HepG2 (cell line): ENCODE measurements at regions not wholly inside any gene's neighbourhood (a gene's known extent, or its start where the extent isn't known, plus 50 kb on each side); places are given as distances from the start of the nearest gene placed in this dataset.

Experiments used
- ATAC-seq: fragments of 200-7000 bp; cut with Tn5 transposase; 3 replicates; pipeline ENCODE4 v1.9.1; 2020; ENCODE audit warnings: mild to moderate bottlenecking, moderate library complexity
- BruUV-seq: library from RNA; stranded (reverse); fragments of 400-500 nt; replicated peaks from 2 replicates; lab custom pipeline; 2021; lab: Mats Ljungman, UMichigan
- CTCF ChIA-PET: fragments of 300-600 bp; formaldehyde crosslinking; extraction: SDS; loops from one replicate; lab custom pipeline; 2021; ENCODE audit warnings: low total read pairs, inconsistent platforms, low intra/inter-chr PET ratio; lab: Yijun Ruan, JAX
- POLR2A ChIA-PET: fragments of 350-600 bp; sonication (Branson Sonifier 250); formaldehyde crosslinking; loops from one replicate; lab custom pipeline; 2020; ENCODE audit warnings: antibody characterized with exemption, inconsistent platforms; lab: Yijun Ruan, JAX
- DNase-seq: peaks from one replicate; pipeline ENCODE4 v3.0.0-alpha.2; 2015; ENCODE audit warnings: low spot score
- FAIRE-seq: peaks from 3 replicates; lab custom pipeline; 2011; peaks lifted over from hg19 to GRCh38; lab: Jason Lieb, UNC
- H2AFZ ChIP-seq: one replicate; pipeline ENCODE4 v1.6.1; 2011; ENCODE audit warnings: low read length, inconsistent platforms
- H3K27ac ChIP-seq: fragments of 300-600 bp; 3 replicates; pipeline ENCODE4 v1.8.0; 2011; ENCODE audit warnings: mixed run types, mild to moderate bottlenecking, mixed read lengths, low read length, inconsistent platforms; ENCODE audit not compliant: insufficient read depth; ENCODE audit errors: extremely low read length
- H3K27me3 ChIP-seq, 2 experiments: fragments of 200-600 bp in 1 of 2; 2 replicates in 1 of 2; 3 replicates in 1 of 2; pipeline versions ENCODE4 v1.6.0 to v1.8.0; 2011; ENCODE audit warnings: low read length in 2 of 2, mild to moderate bottlenecking in 2 of 2, moderate library complexity in 2 of 2, inconsistent platforms in 1 of 2; ENCODE audit not compliant: insufficient read depth in 2 of 2, control insufficient read depth in 1 of 2
- H3K36me3 ChIP-seq, 2 experiments: fragments of 200-600 bp in 1 of 2; replicated peaks in 1 of 2; 2 replicates in 1 of 2; 3 replicates in 1 of 2; pipeline versions ENCODE4 v1.5.1 to v1.8.0; 2011; ENCODE audit warnings: low read length in 2 of 2, inconsistent platforms in 1 of 2; ENCODE audit not compliant: insufficient read depth in 2 of 2, control insufficient read depth in 1 of 2
- H3K4me1 ChIP-seq: 2 replicates; pipeline ENCODE4 v1.5.1; 2012; ENCODE audit warnings: low read length, inconsistent platforms; ENCODE audit not compliant: insufficient read depth
- H3K4me2 ChIP-seq: 2 replicates; pipeline ENCODE4 v1.6.0; 2011; ENCODE audit warnings: low read depth, low read length, inconsistent platforms
- H3K4me3 ChIP-seq, 3 experiments: fragments of 200-600 bp in 1 of 3; sonication (generic), shearing (Covaris generic) in 1 of 3; replicated peaks in 1 of 3; 2 replicates each; pipeline ENCODE4 v1.5.1; 2011 to 2016; ENCODE audit warnings: low read length in 3 of 3, inconsistent platforms in 2 of 3, low read depth in 2 of 3, mild to moderate bottlenecking in 2 of 3, control low read depth in 1 of 3, mixed read lengths in 1 of 3; ENCODE audit not compliant: insufficient read depth in 1 of 3
- H3K79me2 ChIP-seq: one replicate; pipeline ENCODE4 v1.6.1; 2011; ENCODE audit warnings: low read length, inconsistent platforms; ENCODE audit not compliant: insufficient read depth
- H3K9ac ChIP-seq: 2 replicates; pipeline ENCODE4 v1.6.0; 2011; ENCODE audit warnings: mild to moderate bottlenecking, low read depth, low read length, inconsistent platforms; ENCODE audit not compliant: insufficient read depth
- H3K9me3 ChIP-seq: 2 replicates; pipeline ENCODE4 v1.5.1; 2012; ENCODE audit warnings: mild to moderate bottlenecking, low read length
- H4K20me1 ChIP-seq: 2 replicates; pipeline ENCODE4 v1.6.0; 2011; ENCODE audit warnings: inconsistent platforms, mild to moderate bottlenecking, low read length, moderate library complexity; ENCODE audit not compliant: insufficient read depth
- CEBPB ChIP-seq: IDR thresholded peaks from 2 replicates; pipeline ENCODE4 v1.6.1; 2011; ENCODE audit warnings: low read depth, low read length, improper control_type of control experiment, borderline replicate concordance
- GABPA ChIP-seq, 2 experiments: IDR thresholded peaks; 2 replicates each; pipeline ENCODE4 v1.6.1; 2011 to 2016; ENCODE audit warnings: low read depth in 2 of 2, low read length in 1 of 2, missing biosample characterization in 1 of 2, missing genetic modification characterization in 1 of 2
- NFYB ChIP-seq: sonication (generic); formaldehyde crosslinking; IDR thresholded peaks from 2 replicates; pipeline ENCODE4 v1.4.0; 2020; ENCODE audit warnings: missing genetic modification reagents
- NPAS2 ChIP-seq: sonication (generic); formaldehyde crosslinking; IDR thresholded peaks from 2 replicates; pipeline ENCODE4 v1.8.0; 2022; ENCODE audit warnings: mild to moderate bottlenecking, missing genetic modification reagents, borderline replicate concordance
- RARA ChIP-seq: IDR thresholded peaks from 2 replicates; pipeline ENCODE4 v1.6.1; 2016; ENCODE audit warnings: missing genetic modification reagents, missing compliant biosample characterization
- SKI ChIP-seq: fragments of 450-650 bp; IDR thresholded peaks from one replicate; pipeline ENCODE4 v1.6.1; 2018; ENCODE audit warnings: mild to moderate bottlenecking; ENCODE audit not compliant: partially characterized antibody
- ZNF282 ChIP-seq: fragments of 450-650 bp; IDR thresholded peaks from 2 replicates; pipeline ENCODE4 v1.6.1; 2018; ENCODE audit not compliant: partially characterized antibody
- ZNF501 ChIP-seq: sonication (generic); formaldehyde crosslinking; IDR thresholded peaks from 2 replicates; pipeline ENCODE4 v1.5.1; 2020; ENCODE audit warnings: mild to moderate bottlenecking, moderate library complexity, missing genetic modification reagents
- ZNF703 ChIP-seq: sonication (generic); formaldehyde crosslinking; IDR thresholded peaks from 2 replicates; pipeline ENCODE4 v1.5.1; 2020; ENCODE audit warnings: missing genetic modification reagents, mild to moderate bottlenecking, moderate library complexity, borderline replicate concordance
- ZNF761 ChIP-seq: sonication (generic); formaldehyde crosslinking; conservative IDR thresholded peaks from 2 replicates; pipeline ENCODE4 v1.4.0; 2020; ENCODE audit warnings: mild to moderate bottlenecking, missing genetic modification reagents
- WGBS: methylation state at CpG from one replicate; pipeline ENCODE4 v1.1.6; 2017; ENCODE audit warnings: low lambda C conversion rate; 5-methylcytosine and 5-hydroxymethylcytosine counted together
- in situ Hi-C: cut with HindIII; loops from 2 replicates; pipeline ENCODE4 v1.10.0; 2017; ENCODE audit warnings: low pct_unique_long_range_greater_than_20kb; ENCODE audit not compliant: extremely low pct_ligation_motif_present
- intact Hi-C: fragments of 100-400 bp; cut with micrococcal nuclease; formaldehyde crosslinking; loops from one replicate; pipeline ENCODE4 v1.10.0; 2022; ENCODE audit not compliant: unreplicated experiment
- TF ChIP-seq, protein P1 (sequence below): sonication (generic); formaldehyde crosslinking; IDR thresholded peaks from 2 replicates; pipeline ENCODE4 v1.5.0; 2020; ENCODE audit warnings: mild to moderate bottlenecking, missing genetic modification reagents
- TF ChIP-seq, protein P2 (sequence below): sonication (generic); formaldehyde crosslinking; IDR thresholded peaks from 2 replicates; pipeline ENCODE4 v1.5.0; 2020; ENCODE audit warnings: mild to moderate bottlenecking, missing genetic modification reagents, borderline replicate concordance

DNA sequence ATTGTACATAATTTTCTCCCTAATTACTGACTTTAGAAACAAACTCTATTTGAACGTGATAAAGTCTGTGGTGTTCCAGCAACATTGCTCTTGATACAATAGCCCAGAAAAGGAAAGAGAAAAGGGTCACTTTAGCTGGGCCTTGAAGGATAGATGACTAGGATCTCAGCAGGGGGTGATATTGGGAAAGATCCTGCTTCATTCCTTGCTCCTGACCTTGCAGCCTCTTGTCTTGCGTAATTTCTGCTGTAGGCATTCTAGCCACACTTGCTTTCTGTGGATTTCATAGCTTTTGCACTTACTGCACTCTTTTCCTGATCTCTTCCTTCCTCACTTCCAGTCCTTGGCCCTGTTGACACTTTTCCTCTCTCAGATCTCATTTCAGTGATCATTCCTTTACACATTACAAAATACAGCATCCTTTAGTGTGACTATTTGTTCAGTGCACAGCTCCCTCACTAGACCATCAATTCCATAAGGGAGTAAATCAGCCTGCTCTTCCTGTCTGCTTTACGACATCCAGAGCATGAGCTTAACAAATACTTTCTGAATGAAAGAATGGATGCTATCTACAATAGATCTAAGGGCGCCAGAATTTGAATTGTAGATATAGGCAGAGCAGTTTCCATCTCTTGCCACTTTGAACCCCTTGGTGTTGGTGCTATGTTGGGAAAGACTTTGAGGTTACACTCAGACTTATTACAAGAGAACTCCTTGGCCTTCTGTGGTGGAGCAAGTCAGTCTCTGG is 559.6 kb upstream of the MDFIC2 start:
- intact Hi-C loops (no loop called here), in situ Hi-C loops (no loop called here)
- CTCF ChIA-PET = no interaction called here
- Histone ChIP-seq H3K4me3 (no peak overlapping the region), H3K79me2 (no peaks in the 10 kb centered on the region), H3K4me2 (no peak overlapping the region), H3K27ac (no peak overlapping the region), H4K20me1 (no peaks in the 10 kb centered on the region), H2AFZ (no peak overlapping the region), H3K27me3 (peaks cover 0 to 3% of the 10 kb centered on the region in 2 experiments; a peak in 1 of 5 replicates), H3K9ac (no peak overlapping the region), H3K9me3 (no peaks in the 10 kb centered on the region), H3K36me3 (no peaks in the 10 kb centered on the region), H3K4me1 (no peaks in the 10 kb centered on the region)
- POLR2A ChIA-PET = no interaction called here
- BruUV-seq = no TSS peak
- FAIRE-seq (no peak), ATAC-seq (no peak), DNase-seq (no peak)
- TF ChIP-seq NPAS2 (CRISPR knock-in tag) = no peak
- 0 out of 2 replicates have a peak, but pooled peaks have one; percentile 30 for TF ChIP-seq CEBPB
- WGBS = 3% methylated on average over 4 of the region's 4 CpGs

DNA sequence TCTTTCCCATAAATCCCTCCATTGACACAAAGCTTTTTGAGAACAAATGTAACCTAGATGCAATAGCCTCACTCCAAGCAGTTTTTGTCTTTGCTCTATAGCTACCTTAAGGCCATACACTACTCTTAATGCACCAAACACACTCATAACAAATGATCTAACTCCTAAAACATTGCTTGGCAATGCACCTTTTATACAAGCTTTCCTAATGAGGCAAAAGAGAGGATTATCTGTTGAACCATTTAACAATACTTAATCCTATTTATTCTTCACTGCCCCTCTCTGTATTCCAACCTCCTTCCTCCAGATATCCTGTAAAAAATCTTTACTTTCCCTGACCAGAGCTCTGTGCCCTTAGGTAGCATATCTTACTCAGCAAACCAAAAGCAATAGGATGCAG is 558.1 kb upstream of the MDFIC2 start:
- no TSS peak for BruUV-seq
- DNase-seq (no peak), ATAC-seq (no peak), FAIRE-seq (no peak)
- Histone ChIP-seq H3K4me2 (no peak overlapping the region), H4K20me1 (no peaks in the 10 kb centered on the region), H3K79me2 (no peaks in the 10 kb centered on the region), H3K9me3 (no peaks in the 10 kb centered on the region), H3K27me3 (no peaks in the 10 kb centered on the region), H3K9ac (no peak overlapping the region), H2AFZ (no peak overlapping the region), H3K27ac (no peak overlapping the region), H3K36me3 (no peaks in the 10 kb centered on the region), H3K4me3 (no peak overlapping the region), H3K4me1 (no peaks in the 10 kb centered on the region)
- in situ Hi-C loops (no loop called here), intact Hi-C loops (no loop called here)
- ChIA-PET POLR2A (no interaction called here), CTCF (no interaction called here)
- TF ChIP-seq ZNF501 (CRISPR knock-in tag) (no peak), ZNF282 (no peak), ZNF761 (CRISPR knock-in tag) (no peak), SKI (no peak), GABPA (IDR thresholded peaks at IDR 0.05; ENCODE audit: low read depth, low read length) (no peak), GABPA (CRISPR knock-in tag; IDR thresholded peaks at IDR 0.05; ENCODE audit: low read depth) (no peak), RARA (no peak), ZNF703 (CRISPR knock-in tag) (no peak), NFYB (CRISPR knock-in tag) (no peak)
- TF ChIP-seq, protein P1, sequence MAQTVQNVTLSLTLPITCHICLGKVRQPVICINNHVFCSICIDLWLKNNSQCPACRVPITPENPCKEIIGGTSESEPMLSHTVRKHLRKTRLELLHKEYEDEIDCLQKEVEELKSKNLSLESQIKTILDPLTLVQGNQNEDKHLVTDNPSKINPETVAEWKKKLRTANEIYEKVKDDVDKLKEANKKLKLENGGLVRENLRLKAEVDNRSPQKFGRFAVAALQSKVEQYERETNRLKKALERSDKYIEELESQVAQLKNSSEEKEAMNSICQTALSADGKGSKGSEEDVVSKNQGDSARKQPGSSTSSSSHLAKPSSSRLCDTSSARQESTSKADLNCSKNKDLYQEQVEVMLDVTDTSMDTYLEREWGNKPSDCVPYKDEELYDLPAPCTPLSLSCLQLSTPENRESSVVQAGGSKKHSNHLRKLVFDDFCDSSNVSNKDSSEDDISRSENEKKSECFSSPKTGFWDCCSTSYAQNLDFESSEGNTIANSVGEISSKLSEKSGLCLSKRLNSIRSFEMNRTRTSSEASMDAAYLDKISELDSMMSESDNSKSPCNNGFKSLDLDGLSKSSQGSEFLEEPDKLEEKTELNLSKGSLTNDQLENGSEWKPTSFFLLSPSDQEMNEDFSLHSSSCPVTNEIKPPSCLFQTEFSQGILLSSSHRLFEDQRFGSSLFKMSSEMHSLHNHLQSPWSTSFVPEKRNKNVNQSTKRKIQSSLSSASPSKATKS = no peak
- TF ChIP-seq, protein P2, sequence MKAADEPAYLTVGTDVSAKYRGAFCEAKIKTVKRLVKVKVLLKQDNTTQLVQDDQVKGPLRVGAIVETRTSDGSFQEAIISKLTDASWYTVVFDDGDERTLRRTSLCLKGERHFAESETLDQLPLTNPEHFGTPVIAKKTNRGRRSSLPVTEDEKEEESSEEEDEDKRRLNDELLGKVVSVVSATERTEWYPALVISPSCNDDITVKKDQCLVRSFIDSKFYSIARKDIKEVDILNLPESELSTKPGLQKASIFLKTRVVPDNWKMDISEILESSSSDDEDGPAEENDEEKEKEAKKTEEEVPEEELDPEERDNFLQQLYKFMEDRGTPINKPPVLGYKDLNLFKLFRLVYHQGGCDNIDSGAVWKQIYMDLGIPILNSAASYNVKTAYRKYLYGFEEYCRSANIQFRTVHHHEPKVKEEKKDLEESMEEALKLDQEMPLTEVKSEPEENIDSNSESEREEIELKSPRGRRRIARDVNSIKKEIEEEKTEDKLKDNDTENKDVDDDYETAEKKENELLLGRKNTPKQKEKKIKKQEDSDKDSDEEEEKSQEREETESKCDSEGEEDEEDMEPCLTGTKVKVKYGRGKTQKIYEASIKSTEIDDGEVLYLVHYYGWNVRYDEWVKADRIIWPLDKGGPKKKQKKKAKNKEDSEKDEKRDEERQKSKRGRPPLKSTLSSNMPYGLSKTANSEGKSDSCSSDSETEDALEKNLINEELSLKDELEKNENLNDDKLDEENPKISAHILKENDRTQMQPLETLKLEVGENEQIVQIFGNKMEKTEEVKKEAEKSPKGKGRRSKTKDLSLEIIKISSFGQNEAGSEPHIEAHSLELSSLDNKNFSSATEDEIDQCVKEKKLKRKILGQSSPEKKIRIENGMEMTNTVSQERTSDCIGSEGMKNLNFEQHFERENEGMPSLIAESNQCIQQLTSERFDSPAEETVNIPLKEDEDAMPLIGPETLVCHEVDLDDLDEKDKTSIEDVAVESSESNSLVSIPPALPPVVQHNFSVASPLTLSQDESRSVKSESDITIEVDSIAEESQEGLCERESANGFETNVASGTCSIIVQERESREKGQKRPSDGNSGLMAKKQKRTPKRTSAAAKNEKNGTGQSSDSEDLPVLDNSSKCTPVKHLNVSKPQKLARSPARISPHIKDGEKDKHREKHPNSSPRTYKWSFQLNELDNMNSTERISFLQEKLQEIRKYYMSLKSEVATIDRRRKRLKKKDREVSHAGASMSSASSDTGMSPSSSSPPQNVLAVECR (CRISPR knock-in tag) = no peak
